Gastrocnemius medialis (tissue), 4 donors: ENCODE measurements at regions not wholly inside any gene's neighbourhood (a gene's known extent, or its start where the extent isn't known, plus 50 kb on each side); places are given as distances from the start of the nearest gene placed in this dataset.

Experiments
- ATAC-seq, 2 donors: fragments of 150-250 bp; one replicate each; pipeline ENCODE4 v1.9.1; 2016
- DNase-seq, 2 donors: peaks; one replicate each; pipeline ENCODE4 v3.0.0-alpha.2; 2019
- H3K27ac ChIP-seq, 4 donors: fragments of 200-600 bp; sonication (generic); 1 replicate in 1 of 4; 2 replicates in 3 of 4; pipeline ENCODE4 v1.5.1; 2016 to 2018; ENCODE audit warnings: mild to moderate bottlenecking in 2 of 4, moderate library complexity in 1 of 4
- H3K27me3 ChIP-seq, 3 donors: fragments of 200-600 bp; sonication (generic) in 2 of 3; 1 replicate in 1 of 3; 2 replicates in 2 of 3; pipeline versions ENCODE4 v1.5.1 to v1.6.0; 2016 to 2019; ENCODE audit warnings: mild to moderate bottlenecking in 1 of 3, moderate library complexity in 1 of 3
- H3K36me3 ChIP-seq, 2 donors: fragments of 200-600 bp; sonication (generic) in 1 of 2; one replicate each; pipeline ENCODE4 v1.5.1; 2017 to 2018
- H3K4me1 ChIP-seq, 2 donors: fragments of 200-600 bp; sonication (generic) in 1 of 2; one replicate each; pipeline ENCODE4 v1.5.1; 2016 to 2017; ENCODE audit warnings: mild to moderate bottlenecking in 2 of 2
- H3K4me3 ChIP-seq, 4 donors: fragments of 200-600 bp; sonication (generic) in 3 of 4; 1 replicate in 1 of 4; 2 replicates in 3 of 4; pipeline ENCODE4 v1.5.1; 2016 to 2019; ENCODE audit warnings: mild to moderate bottlenecking in 2 of 4
- H3K9me3 ChIP-seq, 3 donors: fragments of 200-600 bp; sonication (generic) in 2 of 3; 1 replicate in 1 of 3; 2 replicates in 2 of 3; pipeline ENCODE4 v1.5.1; 2016 to 2019
- POLR2A ChIP-seq, 2 donors: fragments of 450-650 bp; IDR thresholded peaks; one replicate each; pipeline ENCODE4 v1.6.1; 2017; ENCODE audit warnings: antibody characterized with exemption in 2 of 2, mild to moderate bottlenecking in 2 of 2, moderate library complexity in 2 of 2
- in situ Hi-C, 4 donors: fragments of 200-750 bp; cut with MboI; loops; one replicate each; pipeline versions ENCODE4 v1.15.0 to v1.8.0; 2017; ENCODE audit warnings: low sequenced_read_pairs in 4 of 4
- intact Hi-C: fragments of 100-400 bp; cut with DNase I; formaldehyde crosslinking; loops from one replicate; pipeline ENCODE4 v1.15.1; 2023; ENCODE audit warnings: low total_unique reads
- TF ChIP-seq, protein P1 (sequence below), 5 experiments: fragments of 450-650 bp in 3 of 5; fragments of 200-600 bp in 2 of 5; sonication (generic) in 2 of 5; IDR thresholded peaks in 4 of 5; conservative IDR thresholded peaks in 1 of 5; 1 replicate in 4 of 5; 2 replicates in 1 of 5; pipeline ENCODE4 v1.5.1; 2016 to 2019; ENCODE audit warnings: antibody characterized with exemption in 5 of 5, mild to moderate bottlenecking in 3 of 5, moderate library complexity in 3 of 5

- H3K4me1 ChIP-seq, result no peaks in the 10 kb centered on the region
- no peak for ATAC-seq
- in situ Hi-C loops, result no loop called here
- no peaks in the 10 kb centered on the region for H3K9me3 ChIP-seq
- H3K36me3 ChIP-seq, result no peaks in the 10 kb centered on the region
- TF ChIP-seq, protein P1, sequence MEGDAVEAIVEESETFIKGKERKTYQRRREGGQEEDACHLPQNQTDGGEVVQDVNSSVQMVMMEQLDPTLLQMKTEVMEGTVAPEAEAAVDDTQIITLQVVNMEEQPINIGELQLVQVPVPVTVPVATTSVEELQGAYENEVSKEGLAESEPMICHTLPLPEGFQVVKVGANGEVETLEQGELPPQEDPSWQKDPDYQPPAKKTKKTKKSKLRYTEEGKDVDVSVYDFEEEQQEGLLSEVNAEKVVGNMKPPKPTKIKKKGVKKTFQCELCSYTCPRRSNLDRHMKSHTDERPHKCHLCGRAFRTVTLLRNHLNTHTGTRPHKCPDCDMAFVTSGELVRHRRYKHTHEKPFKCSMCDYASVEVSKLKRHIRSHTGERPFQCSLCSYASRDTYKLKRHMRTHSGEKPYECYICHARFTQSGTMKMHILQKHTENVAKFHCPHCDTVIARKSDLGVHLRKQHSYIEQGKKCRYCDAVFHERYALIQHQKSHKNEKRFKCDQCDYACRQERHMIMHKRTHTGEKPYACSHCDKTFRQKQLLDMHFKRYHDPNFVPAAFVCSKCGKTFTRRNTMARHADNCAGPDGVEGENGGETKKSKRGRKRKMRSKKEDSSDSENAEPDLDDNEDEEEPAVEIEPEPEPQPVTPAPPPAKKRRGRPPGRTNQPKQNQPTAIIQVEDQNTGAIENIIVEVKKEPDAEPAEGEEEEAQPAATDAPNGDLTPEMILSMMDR (IDR thresholded peaks at IDR 0.05 in 4 of 5, conservative IDR thresholded peaks at IDR 0.05 in 1 of 5), result no peak
- no peak for TF ChIP-seq POLR2A (IDR thresholded peaks at IDR 0.05)
- no peaks in the 10 kb centered on the region for H3K27me3 ChIP-seq
- intact Hi-C loops, result no loop called here
- H3K4me3 ChIP-seq, result no peak overlapping the region
- DNase-seq, result no peak
- H3K27ac ChIP-seq, result no peak overlapping the region
These were observed 250.1 kb upstream of the SMIM31 start for GRCh38 chr4:164503874-164504273.

- no peak for TF ChIP-seq POLR2A (IDR thresholded peaks at IDR 0.05)
- TF ChIP-seq, protein P1 (IDR thresholded peaks at IDR 0.05 in 4 of 5, conservative IDR thresholded peaks at IDR 0.05 in 1 of 5), result no peak
- H3K27me3 ChIP-seq, result no peaks in the 10 kb centered on the region
- ATAC-seq (no peak), DNase-seq (no peak)
- H3K27ac ChIP-seq, result no peak overlapping the region
- H3K4me1 ChIP-seq, result no peaks in the 10 kb centered on the region
- no peak overlapping the region for H3K4me3 ChIP-seq
- no peaks in the 10 kb centered on the region for H3K9me3 ChIP-seq
- intact Hi-C loops, result no loop called here
- no peaks in the 10 kb centered on the region for H3K36me3 ChIP-seq
- in situ Hi-C loops, result no loop called here
These were observed 245.8 kb upstream of the SMIM31 start for GRCh38 chr4:164508097-164508496.

DNA sequence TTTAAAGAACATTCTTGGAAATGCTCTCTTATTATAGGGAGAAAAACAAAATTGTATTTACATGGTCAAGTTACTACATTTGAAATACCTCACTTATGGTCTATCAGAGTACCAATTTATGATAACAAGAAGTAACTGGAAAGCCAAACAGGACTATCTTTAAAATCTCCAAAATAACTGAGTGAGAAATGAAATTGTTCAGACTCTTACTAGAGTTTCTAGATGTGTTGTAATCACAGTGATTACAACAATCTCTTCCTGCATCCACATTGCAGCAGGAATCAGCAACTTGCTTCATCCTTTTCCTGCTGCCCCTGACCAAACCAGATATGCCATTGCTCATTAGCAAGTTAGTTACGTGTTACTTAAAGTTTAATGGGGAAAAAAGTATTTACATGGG is 245.2 kb upstream of the SMIM31 start:
- Histone ChIP-seq H3K27me3 (no peaks in the 10 kb centered on the region), H3K4me1 (no peaks in the 10 kb centered on the region), H3K27ac (no peak overlapping the region), H3K9me3 (no peaks in the 10 kb centered on the region), H3K36me3 (no peaks in the 10 kb centered on the region), H3K4me3 (no peak overlapping the region)
- TF ChIP-seq, protein P1 (IDR thresholded peaks at IDR 0.05 in 4 of 5, conservative IDR thresholded peaks at IDR 0.05 in 1 of 5), result no peak
- TF ChIP-seq POLR2A (IDR thresholded peaks at IDR 0.05), result no peak
- no peak for ATAC-seq
- in situ Hi-C loops (no loop called here), intact Hi-C loops (no loop called here)
- no peak for DNase-seq

DNA sequence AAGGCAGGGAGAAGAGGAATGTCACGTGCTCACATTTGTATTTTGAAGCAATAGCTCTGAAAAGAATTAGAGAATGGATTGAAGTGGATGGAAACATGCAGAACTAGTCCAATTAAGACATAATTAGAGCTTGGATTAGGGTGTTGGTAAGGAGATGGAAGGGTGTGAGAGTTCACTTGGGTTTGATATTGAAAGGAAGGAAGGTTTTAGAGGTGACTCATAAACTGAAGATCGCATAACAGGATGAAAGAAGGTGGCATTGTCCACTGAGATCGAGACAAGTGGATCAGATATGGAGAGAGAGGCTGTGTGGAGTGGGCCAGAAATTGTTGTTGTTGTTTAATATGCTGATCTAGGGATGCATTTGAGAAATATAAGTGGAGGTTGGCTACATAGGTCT is 244.0 kb upstream of the SMIM31 start:
- no peak for TF ChIP-seq POLR2A (IDR thresholded peaks at IDR 0.05)
- TF ChIP-seq, protein P1 (IDR thresholded peaks at IDR 0.05 in 4 of 5, conservative IDR thresholded peaks at IDR 0.05 in 1 of 5), result no peak
- no peak overlapping the region for H3K27ac ChIP-seq
- ATAC-seq (no peak), DNase-seq (no peak)
- intact Hi-C loops (no loop called here), in situ Hi-C loops (no loop called here)
- no peaks in the 10 kb centered on the region for H3K9me3 ChIP-seq
- no peak overlapping the region for H3K4me3 ChIP-seq
- H3K27me3 ChIP-seq, result no peaks in the 10 kb centered on the region
- no peaks in the 10 kb centered on the region for H3K4me1 ChIP-seq
- H3K36me3 ChIP-seq, result no peaks in the 10 kb centered on the region

DNA sequence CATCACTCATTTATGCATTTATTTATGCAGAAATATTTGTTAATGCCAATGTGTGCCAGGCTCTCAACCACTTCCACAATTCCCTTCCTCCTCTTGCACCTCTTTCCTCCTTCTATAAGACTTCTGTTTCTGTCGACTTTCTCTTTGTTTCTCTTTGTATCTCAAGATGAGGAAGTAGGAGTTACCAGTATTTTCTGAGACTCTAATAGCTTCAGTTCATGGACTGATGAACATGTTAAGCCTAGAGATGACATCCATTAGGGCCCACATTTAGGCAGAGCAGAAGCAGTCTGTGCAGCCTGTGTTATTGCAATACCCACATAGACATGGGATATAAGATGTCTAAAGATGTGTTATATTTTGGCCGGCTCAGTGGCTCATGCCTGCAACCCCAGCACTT is 241.8 kb upstream of the SMIM31 start:
- DNase-seq (no peak), ATAC-seq (no peak)
- in situ Hi-C loops (no loop called here), intact Hi-C loops (no loop called here)
- no peak overlapping the region for H3K4me3 ChIP-seq
- TF ChIP-seq, protein P1 (IDR thresholded peaks at IDR 0.05 in 4 of 5, conservative IDR thresholded peaks at IDR 0.05 in 1 of 5), result no peak
- no peak for TF ChIP-seq POLR2A (IDR thresholded peaks at IDR 0.05)
- no peaks in the 10 kb centered on the region for H3K36me3 ChIP-seq
- H3K27ac ChIP-seq, result no peak overlapping the region
- H3K27me3 ChIP-seq, result no peaks in the 10 kb centered on the region
- no peaks in the 10 kb centered on the region for H3K9me3 ChIP-seq
- H3K4me1 ChIP-seq, result no peaks in the 10 kb centered on the region
